Chondrocyte (in vitro differentiated cells): ENCODE measurements at regions not wholly inside any gene's neighbourhood (a gene's known extent, or its start where the extent isn't known, plus 50 kb on each side); places are given as distances from the start of the nearest gene placed in this dataset.

Experiments
- DNase-seq: peaks from one replicate; pipeline ENCODE4 v3.0.0; 2021; ENCODE audit warnings: mixed read lengths, low spot score
- H3K27ac Mint-ChIP-seq: one replicate; pipeline ENCODE4 v1.8.0; 2021; ENCODE audit warnings: mild to moderate bottlenecking, moderate library complexity, mixed read lengths; ENCODE audit not compliant: unreplicated experiment
- H3K27me3 Mint-ChIP-seq: 2 replicates; pipeline ENCODE4 v1.8.0; 2021; ENCODE audit warnings: low read depth, mixed read lengths
- H3K36me3 Mint-ChIP-seq: 2 replicates; pipeline ENCODE4 v1.8.0; 2021; ENCODE audit warnings: low read depth, mixed read lengths
- H3K4me1 Mint-ChIP-seq: 2 replicates; pipeline ENCODE4 v1.8.0; 2021; ENCODE audit warnings: low read depth, mild to moderate bottlenecking, mixed read lengths
- H3K4me3 Mint-ChIP-seq: one replicate; pipeline ENCODE4 v1.8.0; 2021; ENCODE audit warnings: mild to moderate bottlenecking, moderate library complexity, mixed read lengths; ENCODE audit not compliant: unreplicated experiment
- H3K9me3 Mint-ChIP-seq: 2 replicates; pipeline ENCODE4 v1.8.0; 2021; ENCODE audit warnings: low read depth, mixed read lengths
- CTCF ChIP-seq: fragments of 200-600 bp; sonication (generic); IDR thresholded peaks from 2 replicates; pipeline ENCODE4 v1.5.0; 2021; ENCODE audit warnings: antibody characterized with exemption, mild to moderate bottlenecking, moderate library complexity

- Mint-ChIP-seq H3K4me3 (no peak overlapping the region), H3K9me3 (no peaks in the 10 kb centered on the region), H3K36me3 (no peaks in the 10 kb centered on the region), H3K27ac (no peak overlapping the region), H3K4me1 (no peaks in the 10 kb centered on the region), H3K27me3 (peaks cover 1% of the 10 kb centered on the region)
- no peak for TF ChIP-seq CTCF
- DNase-seq = no peak
Measured at GRCh38 chr12:13676880-13677279, 304.5 kb downstream of the GRIN2B start.

- Mint-ChIP-seq H3K27ac (no peak overlapping the region), H3K9me3 (no peaks in the 10 kb centered on the region), H3K4me1 (no peaks in the 10 kb centered on the region), H3K36me3 (no peaks in the 10 kb centered on the region), H3K27me3 (peaks cover 20% of the 10 kb centered on the region), H3K4me3 (no peak overlapping the region)
- TF ChIP-seq CTCF = no peak
- DNase-seq = no peak
Measured at GRCh38 chr12:13670285-13670866, 311.0 kb downstream of the GRIN2B start.

- H3K9me3 Mint-ChIP-seq = no peaks in the 10 kb centered on the region
- H3K27ac Mint-ChIP-seq = no peak overlapping the region
- H3K36me3 Mint-ChIP-seq = no peaks in the 10 kb centered on the region
- H3K27me3 Mint-ChIP-seq = peaks cover 25% of the 10 kb centered on the region
- no peak for DNase-seq
- H3K4me1 Mint-ChIP-seq = no peaks in the 10 kb centered on the region
- no peak overlapping the region for H3K4me3 Mint-ChIP-seq
- TF ChIP-seq CTCF = no peak
Measured at GRCh38 chr12:13668880-13669279, 312.5 kb downstream of the GRIN2B start.

- peaks cover 25% of the 10 kb centered on the region for H3K27me3 Mint-ChIP-seq
- TF ChIP-seq CTCF = peak; percentile 42
- no peak for DNase-seq
- no peaks in the 10 kb centered on the region for H3K36me3 Mint-ChIP-seq
- no peaks in the 10 kb centered on the region for H3K4me1 Mint-ChIP-seq
- no peaks in the 10 kb centered on the region for H3K9me3 Mint-ChIP-seq
- no peak overlapping the region for H3K4me3 Mint-ChIP-seq
- no peak overlapping the region for H3K27ac Mint-ChIP-seq
Measured at GRCh38 chr12:13666806-13667205, 314.6 kb downstream of the GRIN2B start.

GRCh38 chr12:13661005-13661887 is 320.2 kb downstream of the GRIN2B start:
- H3K4me3 Mint-ChIP-seq = no peak overlapping the region
- TF ChIP-seq CTCF = peak; percentile 83
- H3K36me3 Mint-ChIP-seq = no peaks in the 10 kb centered on the region
- no peaks in the 10 kb centered on the region for H3K9me3 Mint-ChIP-seq
- DNase-seq = no peak
- no peak overlapping the region for H3K27ac Mint-ChIP-seq
- peaks cover 29% of the 10 kb centered on the region for H3K27me3 Mint-ChIP-seq
- no peaks in the 10 kb centered on the region for H3K4me1 Mint-ChIP-seq
